Stimulated activated naive CD4-positive, alpha-beta T cell (primary cell): ENCODE measurements at regions not wholly inside any gene's neighbourhood (a gene's known extent, or its start where the extent isn't known, plus 50 kb on each side); places are given as distances from the start of the nearest gene placed in this dataset.

Experiments
- DNase-seq, 6 experiments: peaks; one replicate each; lab custom pipeline; 2025; lab: John Stamatoyannopoulos, UW

DNA sequence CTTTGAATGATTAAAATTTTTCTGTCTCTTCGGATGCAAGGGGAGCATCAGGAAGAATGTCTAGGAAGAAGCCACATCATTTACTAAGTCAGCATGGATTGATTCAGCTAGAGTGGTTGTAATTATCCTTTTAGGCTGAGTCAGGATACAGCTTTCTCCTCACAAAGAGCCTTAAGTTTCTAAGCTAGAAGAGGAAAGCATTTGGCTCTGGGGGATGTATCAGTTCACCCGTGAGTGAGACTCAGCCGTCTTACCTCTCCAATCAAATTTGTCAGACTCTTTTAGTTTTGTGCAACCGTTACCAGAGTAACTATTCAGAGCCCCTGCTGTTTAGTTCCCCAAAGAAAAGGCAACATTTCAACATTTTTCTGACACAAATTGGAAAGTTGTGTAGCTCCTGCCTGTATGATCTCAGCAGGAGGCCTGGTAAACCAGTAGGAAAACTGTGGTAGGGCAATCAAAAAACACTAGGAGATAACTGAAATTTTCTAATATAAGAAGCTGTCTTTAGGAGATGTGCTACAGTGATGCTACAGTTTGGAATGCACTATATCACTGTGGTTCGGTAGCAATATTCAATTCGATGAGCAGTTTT, 432.4 kb upstream of the LUZP2 start:
- DNase-seq = no peak

DNA sequence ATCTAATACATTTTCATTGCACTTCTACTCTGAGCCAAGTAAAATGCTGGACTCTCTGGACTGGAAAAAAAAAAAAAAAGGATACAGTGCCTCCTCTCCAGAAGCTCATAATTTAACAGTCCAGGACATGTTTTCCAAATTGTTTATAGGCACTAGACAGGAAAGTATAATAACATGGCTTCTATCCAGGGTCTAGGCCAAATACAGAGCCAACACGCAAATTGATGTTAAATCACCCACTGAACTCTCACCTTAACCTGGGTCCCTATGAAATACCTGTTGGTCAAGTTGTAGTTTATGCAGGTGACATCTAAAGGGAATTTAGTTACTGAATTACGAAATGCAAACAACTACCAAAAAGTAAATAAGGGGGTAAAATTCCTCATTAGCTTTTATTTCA, 428.7 kb upstream of the LUZP2 start:
- no peak for DNase-seq

DNA sequence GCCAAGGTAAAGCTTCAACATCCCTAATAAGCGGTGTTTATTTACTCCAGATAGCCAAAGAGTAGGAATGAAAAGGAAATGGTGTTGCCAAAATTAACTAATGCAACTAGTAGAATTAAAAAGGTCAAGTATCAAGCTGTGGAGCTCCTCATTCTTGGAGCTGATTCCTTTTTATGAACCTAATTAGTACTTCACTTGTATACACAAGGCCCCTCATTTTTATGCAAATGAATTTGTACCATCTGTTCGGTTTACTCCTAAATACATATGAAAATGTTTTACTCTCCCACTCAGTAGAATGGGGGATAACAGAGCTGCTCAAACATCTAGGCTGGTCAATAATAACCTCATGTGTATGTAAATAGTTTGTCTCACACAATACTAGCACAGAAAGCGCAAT, 426.4 kb upstream of the LUZP2 start:
- no peak for DNase-seq

DNA sequence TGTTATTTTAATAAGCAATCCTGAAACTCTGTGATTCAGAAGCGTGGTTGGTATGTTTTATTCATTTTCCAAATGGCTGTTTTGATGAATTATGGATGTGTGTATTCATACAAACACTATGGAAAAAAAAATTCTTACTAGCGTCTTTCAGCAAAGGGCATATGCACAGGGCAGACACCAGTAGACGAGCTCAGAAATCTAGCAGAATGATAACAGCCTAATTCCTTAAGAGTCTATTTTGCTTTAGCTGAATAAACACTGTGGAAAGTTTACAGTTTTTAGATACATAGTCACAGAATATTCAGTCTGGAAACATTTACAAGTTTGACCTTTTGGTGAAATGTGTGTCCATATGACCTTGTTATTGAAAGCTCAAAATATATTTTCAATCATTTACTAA, 418.8 kb upstream of the LUZP2 start:
- DNase-seq = no peak

DNA sequence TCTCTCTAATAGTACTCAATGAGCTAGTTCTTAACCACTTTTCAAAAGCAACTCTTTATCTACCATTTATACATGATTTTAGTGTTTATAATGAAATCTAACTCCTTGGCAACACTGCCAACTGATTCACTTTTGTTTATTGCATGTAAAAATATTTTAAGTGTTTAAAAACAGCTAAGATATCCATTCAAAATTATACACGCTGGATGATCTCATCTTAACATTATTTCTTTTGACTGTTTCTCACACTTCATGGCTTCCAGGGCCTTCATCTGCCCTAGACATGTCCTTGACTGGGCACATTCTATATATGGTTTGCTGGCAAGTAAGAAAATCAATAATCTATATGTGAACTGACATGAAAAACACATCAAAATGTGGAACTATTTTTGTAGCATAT, 414.6 kb upstream of the LUZP2 start:
- DNase-seq = no peak

DNA sequence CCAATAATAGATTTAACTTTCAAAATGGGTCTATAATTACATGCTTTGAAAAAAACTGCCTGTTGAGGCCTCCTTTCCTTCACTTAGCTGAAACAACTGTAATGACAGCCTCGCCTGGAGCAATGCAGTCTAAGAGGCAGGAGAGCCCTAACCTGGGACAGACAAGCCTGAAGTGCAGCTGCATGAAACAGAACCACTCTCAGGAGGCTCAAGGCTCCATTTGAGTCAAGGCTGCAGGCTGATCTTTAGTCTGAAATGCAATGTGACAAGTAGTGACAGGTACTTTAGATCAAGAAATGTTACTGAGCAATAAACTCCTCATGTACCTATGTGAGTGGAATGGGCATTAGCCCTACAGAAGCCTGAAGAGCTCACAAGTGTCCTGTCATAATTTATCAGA, 414.0 kb upstream of the LUZP2 start:
- DNase-seq = no peak

DNA sequence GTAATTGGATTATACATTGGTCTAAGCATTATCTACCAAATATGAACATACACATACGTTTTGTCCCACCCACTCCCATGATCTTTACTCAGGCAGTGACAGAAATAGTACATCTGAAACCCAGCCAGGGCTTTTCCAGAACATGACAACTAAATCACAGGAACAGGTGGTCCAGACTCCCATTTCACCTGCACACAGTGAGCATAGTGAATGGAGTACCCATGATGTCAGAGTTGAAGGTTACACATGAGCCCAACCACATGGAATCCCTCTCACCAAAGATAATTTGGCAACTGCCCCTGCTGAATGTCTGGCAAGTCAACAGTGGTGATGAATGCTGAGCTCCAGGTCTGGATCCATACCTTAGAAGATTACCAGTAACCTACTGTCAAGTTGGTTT, 411.9 kb upstream of the LUZP2 start:
- no peak for DNase-seq

DNA sequence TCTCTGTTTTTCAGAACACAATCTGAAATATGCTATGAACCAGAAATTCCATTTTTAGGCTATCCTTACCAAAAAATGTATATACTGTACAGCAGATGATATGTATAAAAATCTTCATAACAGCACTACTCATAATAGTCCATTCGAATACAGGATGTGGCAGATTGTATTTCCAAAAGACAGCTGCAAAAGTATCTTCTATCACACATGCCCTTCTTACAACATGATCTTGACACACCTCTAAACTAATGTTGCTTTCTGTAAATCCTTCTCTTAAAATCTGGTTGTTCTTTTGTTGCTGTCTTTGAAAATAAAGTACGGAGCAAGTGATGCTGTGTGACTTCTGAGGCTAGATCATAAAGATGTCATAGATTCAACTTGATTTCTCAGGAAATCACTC, 409.9 kb upstream of the LUZP2 start:
- DNase-seq = no peak

DNA sequence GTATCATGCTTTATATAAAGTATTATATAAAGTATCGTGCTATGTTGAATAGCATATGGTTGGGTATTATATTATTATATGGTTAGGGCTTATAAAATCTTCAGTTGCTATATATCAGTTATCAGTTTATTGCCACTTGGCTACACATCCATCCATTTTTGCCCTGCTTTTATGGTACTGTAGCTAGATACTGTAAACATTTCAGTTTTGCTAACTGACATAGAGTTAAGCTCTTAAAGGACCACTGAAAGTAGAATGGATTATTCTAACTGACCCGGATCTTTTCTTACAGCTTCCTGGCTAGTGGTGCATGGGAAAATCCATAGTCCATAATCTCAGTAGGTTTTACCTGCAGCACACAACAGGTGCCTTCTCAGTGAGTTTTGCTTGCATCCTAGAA, 405.3 kb upstream of the LUZP2 start:
- DNase-seq = no peak

DNA sequence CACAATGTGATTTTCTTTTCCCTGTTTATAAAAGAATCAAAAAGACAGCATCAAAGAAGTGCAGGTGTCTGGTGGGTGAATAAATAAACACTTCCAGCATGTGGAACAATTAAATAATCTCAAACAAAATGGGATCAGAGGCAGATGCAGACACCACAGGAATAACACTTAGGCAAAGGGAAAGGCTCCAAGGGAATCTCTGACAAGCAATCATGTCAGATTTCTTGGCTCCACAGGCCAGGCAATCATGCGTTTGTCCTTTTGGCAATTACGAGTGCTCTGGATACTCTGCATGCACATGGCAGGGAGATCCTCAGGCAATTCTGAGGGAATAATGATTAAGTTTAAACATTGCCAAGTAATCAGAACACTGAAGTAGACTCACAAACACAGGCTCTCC, 403.5 kb upstream of the LUZP2 start:
- no peak for DNase-seq

DNA sequence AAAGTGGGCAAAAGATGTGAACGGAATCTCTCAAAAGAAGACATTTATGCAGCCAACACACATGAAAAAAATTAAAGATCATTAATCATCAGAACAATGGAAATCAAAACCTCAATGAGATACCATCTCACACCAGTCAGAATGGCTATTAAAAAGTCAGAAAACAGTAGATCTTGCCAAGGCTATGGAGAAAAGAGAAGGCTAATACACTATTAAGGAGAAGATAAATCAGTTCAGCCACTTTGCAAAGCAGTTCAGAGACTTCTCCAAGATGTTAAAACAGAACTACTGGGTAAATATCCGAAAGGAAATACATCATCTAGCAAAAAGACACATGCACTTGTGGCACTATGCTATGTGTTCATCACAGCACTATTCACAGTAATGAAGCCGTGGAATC, 388.2 kb upstream of the LUZP2 start:
- no peak for DNase-seq

DNA sequence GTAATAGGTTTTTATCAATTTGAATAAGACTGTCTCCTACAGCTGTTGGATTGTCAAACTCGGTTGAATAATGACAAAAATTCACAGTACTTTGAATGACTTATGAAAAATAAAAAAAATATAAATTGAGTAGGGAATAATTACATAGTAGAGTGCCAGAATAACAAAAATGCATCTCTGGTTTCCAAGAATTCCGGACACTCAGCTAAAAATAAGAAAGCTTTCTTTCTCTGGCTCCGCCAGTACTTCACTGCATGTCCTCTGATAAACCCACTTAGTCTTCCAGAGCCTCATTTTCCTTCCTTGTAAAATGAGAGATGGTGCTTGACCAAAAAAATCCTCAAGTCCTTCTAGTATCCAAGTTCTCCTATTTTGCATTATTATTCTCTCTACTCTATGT, 374.6 kb upstream of the LUZP2 start:
- no peak for DNase-seq

DNA sequence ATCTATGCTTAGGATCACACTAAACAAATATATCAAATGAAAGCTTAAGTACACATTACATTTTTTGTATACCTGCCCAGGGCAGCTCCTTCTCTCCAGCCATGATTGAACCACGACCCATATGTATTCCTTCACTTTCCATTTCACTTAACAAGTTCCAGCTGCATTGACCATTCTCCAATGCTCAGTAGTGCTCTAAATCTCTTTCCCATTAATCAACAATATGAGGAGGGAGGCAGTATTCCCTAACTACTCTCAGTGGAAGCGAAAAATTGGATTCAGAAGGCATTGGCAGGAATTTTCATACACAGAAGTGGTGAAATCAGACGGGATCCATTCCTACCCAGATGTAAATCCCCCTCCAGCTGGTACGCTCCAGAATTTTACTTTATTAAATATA, 372.0 kb upstream of the LUZP2 start:
- no peak for DNase-seq

DNA sequence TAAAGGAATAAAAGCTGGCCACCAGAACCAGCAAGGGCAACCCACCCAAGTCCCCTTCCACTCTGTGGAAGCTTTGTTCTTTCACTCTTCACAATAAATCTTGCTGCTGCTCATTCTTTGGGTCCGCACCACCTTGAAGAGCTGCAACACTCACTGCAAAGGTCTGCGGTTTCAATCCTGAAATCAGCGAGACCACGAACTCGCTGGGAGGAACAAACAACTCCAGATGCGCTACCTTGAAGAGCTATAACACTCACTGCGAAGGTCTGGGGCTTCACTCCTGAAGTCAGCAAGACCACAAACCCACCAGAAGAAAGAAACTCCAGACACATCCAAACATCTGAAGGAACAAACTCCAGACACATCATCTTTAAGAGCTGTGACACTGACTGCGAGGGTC, 365.2 kb upstream of the LUZP2 start:
- no peak for DNase-seq

DNA sequence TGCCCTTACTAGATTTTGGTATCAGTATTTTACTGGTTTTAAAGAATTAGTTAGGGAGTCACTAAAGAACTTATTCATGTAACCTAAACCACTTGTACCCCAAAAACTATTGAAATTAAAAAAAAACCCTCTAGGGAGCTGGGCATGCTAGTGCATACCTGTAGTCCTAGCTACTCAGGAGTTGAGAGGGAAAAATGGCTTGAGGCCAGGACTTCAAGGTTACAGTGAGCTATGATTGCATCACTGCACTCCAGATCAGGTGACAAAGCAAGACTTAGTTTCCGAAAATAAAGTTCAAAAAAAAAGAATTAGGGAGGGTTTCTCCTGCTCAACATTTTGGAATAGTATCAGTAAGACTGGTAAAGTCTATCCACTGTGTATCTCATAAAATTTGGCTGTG, 364.4 kb upstream of the LUZP2 start:
- DNase-seq = no peak

DNA sequence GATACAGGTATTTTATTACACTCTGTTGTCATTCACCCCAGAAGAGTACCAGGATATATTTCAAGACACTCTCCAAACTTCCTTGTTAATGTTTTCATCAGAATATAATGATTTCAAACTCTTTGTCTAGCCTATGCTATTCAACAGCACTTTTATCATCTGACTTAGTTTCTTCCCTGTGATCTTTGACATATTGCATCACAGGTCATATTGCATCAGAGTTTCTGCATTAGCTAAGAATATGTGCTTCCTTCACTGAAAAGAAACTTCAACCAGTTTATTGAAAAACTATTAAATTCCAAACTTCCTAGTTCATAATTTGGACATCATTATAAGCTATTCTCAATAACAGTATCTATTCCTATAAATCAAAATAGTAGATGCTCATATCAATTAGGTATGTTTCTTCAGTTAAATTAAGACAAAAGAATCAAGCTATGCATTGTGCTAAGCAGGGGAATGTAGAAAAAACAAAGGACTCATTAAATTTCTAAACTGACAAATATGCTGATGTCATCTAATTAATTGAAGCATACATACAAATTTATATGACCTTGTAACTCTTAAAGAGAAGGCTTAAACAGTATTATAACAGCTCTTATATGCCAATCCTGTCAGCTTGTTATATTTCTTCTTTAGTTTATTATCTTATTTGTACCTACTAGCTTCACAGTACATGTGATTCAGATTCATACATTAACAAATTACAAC, 361.8 kb upstream of the LUZP2 start:
- no peak for DNase-seq

DNA sequence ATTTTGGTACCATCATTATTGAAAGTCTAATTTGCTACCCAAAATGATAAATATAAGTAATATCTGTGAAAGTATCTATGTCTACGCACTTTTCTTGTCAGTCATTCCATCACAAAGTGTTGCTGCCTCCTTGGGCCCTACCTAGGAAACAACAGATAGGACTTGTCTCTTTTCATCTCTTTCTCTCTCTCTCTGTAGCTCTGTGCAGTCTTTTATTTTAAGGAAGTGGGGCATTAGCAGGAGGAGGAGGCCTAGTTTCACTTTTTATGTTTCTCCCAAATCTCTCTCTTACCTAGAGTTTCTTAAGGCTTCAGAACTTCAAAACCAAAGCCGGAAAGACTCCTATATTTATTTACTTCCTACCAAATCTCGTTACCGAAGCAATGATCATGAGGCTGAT, 354.8 kb upstream of the LUZP2 start:
- DNase-seq = no peak

DNA sequence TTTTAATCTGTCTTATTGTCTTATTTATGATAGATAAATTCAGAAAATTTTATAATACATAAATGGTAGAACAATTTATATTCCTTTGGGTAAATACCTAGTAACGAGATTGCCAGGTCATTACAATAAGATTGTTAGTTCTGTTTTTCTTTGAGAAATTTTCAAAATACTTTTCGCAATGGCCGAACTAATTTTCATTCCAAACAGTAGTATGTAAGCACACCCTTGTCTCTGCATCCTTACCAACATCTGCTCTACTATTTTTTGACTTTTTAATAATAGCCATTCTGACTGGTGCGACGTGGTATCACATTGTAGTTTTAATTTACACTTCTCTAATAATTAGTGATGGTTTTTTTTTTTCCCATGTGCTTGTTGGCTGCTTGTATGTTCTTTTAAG, 351.4 kb upstream of the LUZP2 start:
- DNase-seq = no peak

DNA sequence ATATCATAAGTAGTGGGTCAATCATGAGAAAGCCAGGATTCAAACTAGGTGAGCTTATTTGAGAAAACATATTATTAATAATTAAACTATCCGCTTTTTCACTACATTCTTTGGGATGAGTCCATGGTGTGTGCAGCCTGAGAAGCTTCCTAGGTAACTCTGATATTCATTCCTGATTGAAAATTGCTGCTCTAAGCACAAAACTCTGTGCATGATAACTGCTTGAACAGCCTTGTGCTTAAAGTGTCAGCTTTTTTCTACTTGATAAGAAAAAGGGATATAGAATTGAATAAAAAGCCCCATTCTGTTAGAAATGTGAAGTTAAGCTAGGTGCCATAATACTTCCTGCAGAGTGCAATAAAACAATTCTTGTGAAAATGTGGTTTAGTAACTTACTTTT, 343.5 kb upstream of the LUZP2 start:
- no peak for DNase-seq

DNA sequence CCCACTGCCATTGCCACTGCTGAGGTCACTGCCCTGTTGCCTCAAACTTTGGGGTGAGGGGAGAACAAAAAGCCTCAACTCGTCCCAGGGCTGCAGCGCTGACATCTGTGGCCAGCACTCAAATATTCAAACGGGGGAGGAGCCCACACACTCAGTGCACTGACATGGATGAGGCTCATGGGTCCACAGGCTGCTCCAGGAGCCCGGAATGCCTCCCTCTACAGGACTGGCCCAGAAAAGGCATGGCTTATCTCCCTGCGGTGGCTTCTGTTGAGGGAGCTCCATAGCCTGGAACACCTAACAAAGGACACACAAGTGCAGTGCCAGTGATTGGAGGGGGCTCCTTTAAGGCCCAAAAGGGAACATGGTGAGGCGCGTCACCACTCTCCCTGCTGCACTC, 341.1 kb upstream of the LUZP2 start:
- DNase-seq = no peak

DNA sequence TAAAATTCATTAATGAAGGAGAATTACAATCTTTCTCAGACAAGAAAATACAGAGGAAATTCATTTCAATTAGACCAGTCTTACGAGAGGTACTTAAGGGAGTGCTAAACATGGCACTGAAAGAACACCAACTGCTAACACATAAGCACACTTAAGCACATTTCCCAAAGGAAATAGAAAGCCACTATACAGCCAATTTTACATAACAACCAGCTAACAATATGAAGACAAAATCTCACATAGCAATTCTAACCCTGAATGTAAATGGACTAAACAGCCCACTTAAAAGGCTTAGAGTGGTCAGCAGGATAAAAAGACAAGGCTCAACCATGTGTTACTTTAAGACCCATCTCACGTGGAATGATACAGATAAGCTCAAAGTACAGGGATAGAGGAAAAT, 339.5 kb upstream of the LUZP2 start:
- DNase-seq = no peak

DNA sequence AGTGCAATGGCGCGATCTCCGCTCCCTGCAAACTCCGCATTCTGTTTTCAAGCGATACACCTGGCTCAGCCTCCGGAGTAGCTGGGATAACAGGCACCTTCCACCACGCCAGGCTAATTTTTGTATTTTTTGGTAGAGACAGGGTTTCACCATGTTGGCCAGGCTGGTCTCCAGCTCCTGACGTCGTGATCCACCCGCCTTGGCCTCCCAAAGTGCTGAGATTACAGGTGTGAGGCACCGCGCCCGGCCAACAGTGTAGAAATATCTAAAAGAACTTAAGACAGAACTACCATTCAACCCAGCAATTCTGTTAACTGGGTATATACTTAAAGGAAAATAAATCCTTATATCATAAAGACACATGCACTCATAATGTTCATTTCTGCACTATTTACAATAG, 335.3 kb upstream of the LUZP2 start:
- no peak for DNase-seq

DNA sequence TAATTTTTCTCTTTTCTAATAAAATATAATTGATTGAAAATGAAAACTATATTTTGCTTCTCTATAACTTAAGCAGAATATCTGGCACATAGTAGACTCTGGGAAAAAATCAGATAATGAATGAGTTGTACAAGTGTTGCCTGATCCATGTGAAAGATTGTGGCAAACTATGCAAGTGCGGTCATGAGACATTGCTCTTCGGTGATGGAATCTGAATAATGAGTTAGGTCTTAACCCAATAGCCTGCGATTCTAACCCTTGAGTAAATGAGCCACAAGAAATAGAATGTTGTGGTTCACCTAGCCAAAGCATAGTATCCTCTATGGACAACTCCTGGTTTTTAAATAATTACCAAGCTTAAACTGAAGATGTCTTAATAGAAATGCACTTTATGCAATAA, 333.7 kb upstream of the LUZP2 start:
- DNase-seq = no peak

DNA sequence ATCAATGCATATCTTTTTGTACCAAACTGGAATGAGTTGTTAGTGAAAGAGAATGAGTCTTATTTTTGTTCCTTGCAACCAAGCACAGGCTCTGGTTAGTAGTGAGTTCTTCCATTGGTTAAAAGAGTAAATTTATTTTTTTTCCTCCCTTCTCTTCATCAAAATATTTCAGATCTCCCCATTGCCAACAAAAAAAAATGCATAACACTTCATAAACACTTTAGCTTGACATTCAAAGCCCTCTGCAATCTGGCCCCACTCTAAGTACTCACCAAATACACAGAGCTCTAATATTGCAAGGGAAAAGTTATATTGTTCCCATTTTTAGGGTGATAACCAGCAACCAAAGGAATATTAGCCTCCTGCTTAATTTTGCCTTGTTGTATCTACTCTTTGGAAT, 333.0 kb upstream of the LUZP2 start:
- no peak for DNase-seq
